Activated CD4-positive, alpha-beta T cell treated with anti-CD3 and anti-CD28 coated beads, Interleukin-2, amount 50 U/mL, for 16 hours (primary cell): ENCODE measurements at regions not wholly inside any gene's neighbourhood (a gene's known extent, or its start where the extent isn't known, plus 50 kb on each side); places are given as distances from the start of the nearest gene placed in this dataset.

Source experiments
- DNase-seq: peaks from one replicate; pipeline ENCODE4 v3.0.0-alpha.2; 2020

- DNase-seq: peak; percentile 60
Observed at GRCh38 chr15:69718916-69719315, 266.3 kb downstream of the RPLP1 start.

GRCh38 chr15:69719527-69720240 is 267.1 kb downstream of the RPLP1 start:
- DNase-seq: peak; percentile 81

DNA sequence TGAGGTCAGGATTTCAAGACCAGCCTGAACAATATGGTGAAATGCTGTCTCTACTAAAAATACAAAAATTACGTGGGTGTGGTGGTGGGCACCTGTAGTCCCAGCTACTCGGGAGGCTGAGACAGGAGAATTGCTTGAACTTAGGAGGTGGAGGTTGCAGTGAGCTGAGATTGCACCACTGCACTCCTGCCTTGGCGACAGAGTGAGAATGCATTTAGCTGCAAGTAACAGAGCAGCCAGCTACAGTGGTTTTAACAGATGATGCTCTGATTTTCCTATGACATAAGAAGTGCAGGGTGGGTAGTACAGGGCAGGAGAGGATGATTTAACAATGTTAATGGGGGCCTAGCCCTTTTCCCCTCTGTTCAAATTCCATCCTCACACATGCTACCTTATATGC is 267.9 kb downstream of the RPLP1 start:
- no peak for DNase-seq

DNA sequence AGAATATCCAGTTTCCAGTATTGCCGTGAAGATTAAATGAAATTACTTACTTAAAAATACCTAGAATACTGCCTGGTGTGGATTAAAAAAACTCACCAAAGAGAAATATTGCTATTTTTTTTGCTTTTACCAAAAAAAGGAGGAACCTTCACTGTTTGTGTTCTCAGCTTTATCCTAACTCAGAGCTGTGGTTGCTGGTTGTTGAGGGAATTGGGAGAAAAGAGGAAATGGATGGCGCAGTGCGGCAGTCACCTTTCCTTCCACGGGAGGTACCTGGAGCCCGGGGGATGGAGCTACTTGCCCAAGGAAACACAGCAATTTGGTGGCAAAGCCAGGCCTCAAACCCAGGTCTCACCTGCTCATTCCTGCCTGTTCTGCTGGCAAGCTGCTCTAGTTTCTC is 270.3 kb downstream of the RPLP1 start:
- no peak for DNase-seq

DNA sequence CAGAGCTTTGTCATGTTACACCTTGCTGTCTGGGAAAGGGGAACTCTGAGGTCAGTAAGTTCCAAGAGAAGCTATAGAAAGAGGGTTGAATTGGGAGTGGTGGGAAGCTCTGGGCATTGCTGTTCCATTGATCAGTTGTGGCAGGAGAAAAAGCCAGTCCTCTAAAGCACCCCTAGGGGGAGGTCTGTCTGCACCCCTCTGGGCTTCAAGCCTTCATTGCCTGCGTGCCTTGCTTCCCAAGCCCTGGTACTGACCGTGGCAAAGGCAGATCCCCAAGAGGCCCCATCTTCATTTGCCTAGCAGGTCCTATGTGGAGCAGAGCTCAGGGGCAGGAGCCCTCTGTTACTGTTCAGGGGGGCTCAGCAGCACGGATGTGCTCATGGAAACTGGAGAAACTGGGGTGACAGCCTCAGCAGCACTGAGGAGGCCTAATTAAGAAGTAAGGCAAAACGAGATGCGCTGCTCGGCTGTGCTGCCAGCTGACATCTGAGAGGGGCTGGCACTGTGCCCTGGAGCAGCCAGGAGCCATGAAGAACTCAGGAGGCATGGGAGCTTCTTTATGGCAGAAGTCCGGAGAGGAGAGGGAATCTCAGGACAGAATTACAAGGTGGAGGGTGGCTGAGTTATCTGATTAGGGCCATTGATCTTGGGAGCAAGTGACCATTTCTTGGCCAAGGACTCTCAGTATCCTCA is 270.9 kb downstream of the RPLP1 start:
- DNase-seq: no peak

DNA sequence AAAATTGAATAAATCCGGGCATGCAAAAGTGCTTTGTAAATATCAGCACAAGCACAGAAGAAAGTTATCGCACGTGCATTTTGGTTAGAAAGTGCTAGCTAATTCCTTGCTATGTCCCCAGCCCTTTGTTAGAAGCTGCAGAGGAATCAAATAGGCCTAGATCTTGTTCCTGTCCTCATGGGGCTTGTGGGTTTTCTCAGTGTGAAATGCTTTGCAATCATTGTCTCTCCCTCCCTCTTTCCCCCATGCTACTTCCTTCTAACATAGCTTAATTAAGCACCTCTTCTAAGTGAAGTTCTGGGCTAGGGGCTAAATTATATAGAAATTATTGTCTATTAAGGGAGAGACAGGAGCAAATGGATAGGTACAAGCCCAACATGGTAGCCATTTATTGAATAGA is 271.7 kb downstream of the RPLP1 start:
- no peak for DNase-seq

DNA sequence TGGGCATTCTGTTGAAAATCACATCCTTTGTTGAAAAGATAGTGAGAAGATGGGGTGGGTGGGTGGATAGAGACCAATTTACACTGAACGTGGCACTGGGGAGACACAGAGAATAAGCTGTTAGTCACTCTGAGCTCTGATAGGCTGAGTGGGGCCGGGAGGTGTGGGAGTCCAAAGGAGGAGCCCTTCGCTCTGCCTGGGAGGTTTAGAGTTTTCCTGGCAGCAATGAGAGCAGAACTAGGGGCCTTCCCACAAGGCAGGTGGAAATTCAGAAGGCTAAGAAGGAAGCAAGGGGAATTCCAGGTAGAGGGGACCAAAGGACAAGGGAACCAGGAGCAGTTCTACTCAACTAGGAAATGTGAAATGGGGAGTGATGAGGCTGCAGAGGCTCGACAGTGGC is 272.7 kb downstream of the RPLP1 start:
- no peak for DNase-seq

GRCh38 chr15:69725957-69726356 is 273.3 kb downstream of the RPLP1 start:
- no peak for DNase-seq

- DNase-seq: no peak
Observed at GRCh38 chr15:69727121-69727924, 274.7 kb downstream of the RPLP1 start.

DNA sequence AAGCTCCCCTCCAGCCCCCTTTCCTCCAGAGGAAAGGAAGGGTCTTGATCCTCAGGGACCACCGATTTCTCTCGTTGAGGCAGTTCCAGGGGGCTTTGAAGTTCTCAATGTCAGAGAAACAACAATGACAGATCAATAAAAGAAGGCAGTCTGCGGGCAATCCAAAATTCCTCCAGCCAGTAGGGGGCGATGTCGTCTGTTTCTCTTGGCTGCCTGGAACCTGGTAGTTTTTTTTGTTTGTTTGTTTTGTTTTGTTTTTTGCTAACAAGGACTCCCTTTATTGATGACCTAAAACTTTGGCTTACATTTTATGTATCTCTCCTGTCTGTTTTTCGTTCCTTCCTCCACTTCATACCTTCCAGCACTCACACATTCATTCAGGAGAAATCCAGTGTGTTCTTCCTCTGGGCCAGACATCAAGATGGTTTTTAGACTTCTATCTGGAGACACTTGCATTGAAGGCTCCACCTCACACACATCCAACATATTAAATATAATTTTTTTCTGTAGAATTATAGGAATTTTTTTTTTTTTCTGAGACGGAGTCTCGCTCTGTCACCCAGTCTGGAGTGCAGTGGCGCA is 276.6 kb downstream of the RPLP1 start:
- peak; percentile 64 for DNase-seq

DNA sequence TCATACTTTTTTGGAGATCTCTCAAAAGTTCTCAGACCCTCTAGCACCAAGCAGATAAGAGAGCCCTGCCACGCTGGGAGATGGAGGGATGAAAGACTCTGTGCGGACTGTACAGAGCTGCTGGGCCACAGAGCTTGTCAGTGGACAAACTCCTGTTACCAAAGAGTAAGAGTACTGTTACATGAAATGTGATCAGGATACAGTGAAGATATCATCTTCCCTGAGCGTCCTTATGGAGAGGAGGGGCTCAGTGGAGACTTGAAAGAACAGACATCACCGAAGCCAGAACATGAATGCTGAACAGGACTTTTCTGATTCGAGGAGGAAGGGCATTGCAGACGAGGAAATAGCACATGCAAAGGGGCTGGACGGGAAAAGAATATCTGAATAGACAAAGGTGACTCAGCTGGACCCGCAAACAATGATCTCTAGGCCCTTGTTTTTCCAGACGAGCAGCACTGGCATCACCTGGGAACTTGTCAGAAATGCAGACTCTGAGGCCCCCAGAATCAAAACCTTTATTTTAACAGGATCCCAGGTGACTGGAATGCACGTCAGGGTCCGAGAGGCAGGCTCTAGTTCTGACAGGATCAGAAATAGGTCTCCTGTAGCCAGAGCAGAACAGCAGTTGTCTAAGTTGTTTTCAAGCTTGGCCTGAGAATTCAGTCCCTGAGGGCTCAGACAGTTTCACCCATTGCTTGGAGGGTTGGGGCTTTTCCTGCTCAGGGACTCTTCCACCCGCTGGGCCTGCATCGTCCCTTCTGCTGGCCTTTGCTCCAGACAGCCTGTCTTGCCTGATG is 277.9 kb downstream of the RPLP1 start:
- DNase-seq: no peak

DNA sequence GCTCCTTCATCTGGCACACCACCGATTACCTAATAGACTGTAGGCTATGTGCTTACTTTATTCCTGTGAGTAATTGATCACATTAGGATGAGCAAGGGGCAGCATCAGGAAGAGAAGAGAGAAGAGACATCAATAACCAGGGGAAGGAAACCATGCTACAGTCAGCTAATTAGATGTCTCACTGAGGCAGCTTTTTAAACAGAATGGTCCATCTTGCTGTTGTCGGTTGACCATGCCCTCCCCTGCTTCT is 278.4 kb downstream of the RPLP1 start:
- DNase-seq: no peak

DNA sequence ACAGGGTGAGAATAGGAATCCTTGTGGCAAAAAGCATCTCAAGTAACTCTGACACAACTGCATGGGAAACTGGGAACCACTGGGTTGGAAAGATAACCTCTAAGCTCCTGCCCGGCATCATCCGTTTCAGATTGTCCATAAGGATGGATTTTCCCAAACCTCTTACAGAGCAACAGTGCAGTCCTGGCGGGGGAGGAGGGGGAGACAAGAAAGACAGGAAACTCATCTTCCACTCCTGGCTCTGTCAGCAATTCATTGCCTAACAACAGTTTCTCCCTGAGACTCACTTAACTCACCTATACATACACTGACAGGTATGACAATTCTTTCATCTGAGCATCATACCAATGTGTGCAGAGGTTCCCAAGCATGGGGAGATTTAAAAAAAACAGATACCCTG is 279.0 kb downstream of the RPLP1 start:
- DNase-seq: no peak

DNA sequence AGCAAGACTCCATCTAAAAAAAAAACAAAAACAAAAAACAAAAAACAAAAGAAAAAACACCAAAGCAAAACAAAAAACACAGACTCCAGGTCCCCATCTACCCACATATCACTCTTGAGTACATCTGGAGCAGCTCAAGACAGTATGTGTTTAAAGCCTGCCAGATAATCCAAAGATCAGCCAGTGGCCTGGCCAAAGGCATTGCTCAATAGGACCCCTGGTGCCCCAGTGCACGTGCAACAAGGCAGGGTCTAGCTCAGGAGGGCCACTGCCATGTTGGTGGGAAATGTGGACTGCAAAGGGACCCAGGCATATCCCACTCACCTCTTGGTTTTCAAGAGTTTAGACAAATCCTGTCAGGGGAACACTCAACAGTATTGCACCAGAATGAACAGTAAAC is 279.5 kb downstream of the RPLP1 start:
- no peak for DNase-seq

GRCh38 chr15:69734699-69735098 is 282.1 kb downstream of the RPLP1 start:
- no peak for DNase-seq

GRCh38 chr15:69735121-69735520 is 282.5 kb downstream of the RPLP1 start:
- no peak for DNase-seq

- no peak for DNase-seq
Observed at GRCh38 chr15:69736161-69736560, 283.5 kb downstream of the RPLP1 start.

- DNase-seq: no peak
Observed at GRCh38 chr15:69737916-69738315, 285.3 kb downstream of the RPLP1 start.

- no peak for DNase-seq
Observed at GRCh38 chr15:69740684-69741083, 288.1 kb downstream of the RPLP1 start.

GRCh38 chr15:69742361-69742760 is 289.7 kb downstream of the RPLP1 start:
- DNase-seq: no peak

DNA sequence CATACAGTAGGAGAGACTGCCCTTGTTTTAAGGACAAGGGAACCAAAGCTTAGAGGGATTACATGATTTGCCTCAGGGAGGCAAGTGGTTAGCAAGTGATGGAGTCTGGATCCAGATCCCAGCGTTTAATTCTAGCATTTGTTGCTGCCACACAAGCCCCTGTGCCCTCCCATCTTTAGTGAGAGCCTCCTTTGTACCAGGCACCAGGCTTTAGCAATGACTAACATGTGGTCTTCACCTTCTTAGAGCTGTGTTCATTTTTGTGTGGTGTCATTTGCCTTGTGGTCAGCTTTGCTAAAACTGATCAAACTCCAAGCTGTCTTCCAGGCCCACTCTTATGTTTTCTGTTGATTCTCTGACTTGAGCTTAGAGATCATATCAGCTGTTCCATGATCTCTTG is 290.5 kb downstream of the RPLP1 start:
- no peak for DNase-seq

DNA sequence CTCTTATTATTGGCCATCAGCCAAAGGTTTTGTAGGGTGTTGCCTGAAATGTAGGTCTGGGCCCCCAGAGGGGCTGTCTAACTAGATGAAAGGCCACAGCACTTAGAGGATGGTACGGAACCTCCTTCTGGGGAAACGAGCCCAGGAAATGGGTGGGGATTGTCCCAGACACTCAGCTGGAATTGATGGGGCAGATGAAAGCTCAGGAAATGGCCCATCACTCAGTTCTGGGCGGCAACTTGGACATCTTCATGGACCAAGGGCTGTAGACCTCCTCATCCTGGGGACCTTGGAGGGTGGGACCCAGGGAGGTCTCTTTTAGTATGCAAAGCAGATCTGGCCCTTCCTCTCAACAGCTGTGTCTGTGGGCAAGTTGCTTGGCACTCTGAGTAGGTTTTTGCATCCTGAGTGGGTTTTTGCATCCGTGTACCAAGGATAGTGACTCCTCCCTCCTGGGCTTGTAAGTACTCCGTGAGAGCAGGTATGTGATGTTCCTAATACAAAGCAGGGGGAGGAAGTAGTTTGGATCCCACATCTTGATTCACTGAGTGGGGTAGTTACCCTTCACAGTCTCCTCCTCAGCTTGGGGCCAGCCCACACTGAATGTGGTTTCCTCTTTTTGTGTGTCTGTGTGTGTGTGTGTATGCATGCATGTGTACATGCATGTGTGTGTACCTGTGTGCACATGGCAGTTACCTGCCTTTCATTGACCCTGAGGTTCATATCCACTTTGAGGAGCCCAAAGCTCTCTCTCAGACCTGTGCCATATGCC is 292.0 kb downstream of the RPLP1 start:
- DNase-seq: no peak
